HEK293 (cell line): ENCODE measurements at regions not wholly inside any gene's neighbourhood (a gene's known extent, or its start where the extent isn't known, plus 50 kb on each side); places are given as distances from the start of the nearest gene placed in this dataset.

Experiments used
- CTCF ChIA-PET: fragments of 350-600 bp; formaldehyde crosslinking; extraction: SDS; loops from one replicate; lab custom pipeline; 2021; ENCODE audit warnings: antibody characterized with exemption; lab: Yijun Ruan, JAX
- POLR2A ChIA-PET: fragments of 300-600 bp; formaldehyde crosslinking; extraction: SDS; loops from one replicate; lab custom pipeline; 2020; ENCODE audit warnings: antibody characterized with exemption, inconsistent platforms; lab: Yijun Ruan, JAX
- H3K27ac ChIP-seq: fragments of 200-500 bp; sonication (Bioruptor generic); 2 replicates; pipeline ENCODE4 v1.5.1; 2014; ENCODE audit warnings: low read depth, low read length, control low read depth, inconsistent platforms; ENCODE audit errors: extremely low read depth
- H3K36me3 ChIP-seq, 2 experiments: fragments of 200-500 bp in 1 of 2; sonication (Bioruptor generic) in 1 of 2; 1 replicate in 1 of 2; 2 replicates in 1 of 2; pipeline ENCODE4 v1.5.1; 2014 to 2017; ENCODE audit warnings: inconsistent platforms in 2 of 2, low read length in 2 of 2; ENCODE audit not compliant: control insufficient read depth in 2 of 2, insufficient read depth in 1 of 2
- H3K4me1 ChIP-seq: fragments of 200-500 bp; sonication (Bioruptor generic); 2 replicates; pipeline ENCODE4 v1.5.1; 2014; ENCODE audit warnings: mild to moderate bottlenecking, low read length, inconsistent platforms; ENCODE audit not compliant: control insufficient read depth, insufficient read depth
- H3K4me3 ChIP-seq: 2 replicates; pipeline ENCODE4 v1.5.1; 2011; ENCODE audit warnings: low read depth, mild to moderate bottlenecking, control low read depth, low read length, moderate library complexity
- H3K9me3 ChIP-seq: fragments of 200-500 bp; sonication (Bioruptor generic); 2 replicates; pipeline ENCODE4 v1.5.1; 2014; ENCODE audit warnings: low read depth, low read length, inconsistent platforms; ENCODE audit not compliant: control insufficient read depth, insufficient read depth
- ATF2 ChIP-seq: fragments of 450-650 bp; formaldehyde crosslinking; IDR thresholded peaks from 2 replicates; pipeline ENCODE4 v1.5.1; 2016; ENCODE audit warnings: missing biosample characterization, missing genetic modification characterization, low read depth
- BCL11A ChIP-seq: fragments of 450-650 bp; formaldehyde crosslinking; IDR thresholded peaks from 2 replicates; pipeline ENCODE4 v1.5.1; 2016; ENCODE audit warnings: low read depth, missing biosample characterization, missing genetic modification characterization
- BCL11B ChIP-seq: fragments of 450-650 bp; formaldehyde crosslinking; IDR thresholded peaks from 2 replicates; pipeline ENCODE4 v1.5.1; 2016; ENCODE audit warnings: low read depth, missing biosample characterization, missing genetic modification characterization
- EGR2 ChIP-seq: fragments of 450-650 bp; formaldehyde crosslinking; IDR thresholded peaks from 2 replicates; pipeline ENCODE4 v1.5.1; 2016; ENCODE audit warnings: low read depth, missing biosample characterization, missing genetic modification characterization
- ELK4 ChIP-seq: IDR thresholded peaks from 2 replicates; pipeline ENCODE4 v1.6.1; 2011; ENCODE audit warnings: mild to moderate bottlenecking, low read depth, low read length, borderline replicate concordance
- MZF1 ChIP-seq: fragments of 450-650 bp; formaldehyde crosslinking; IDR thresholded peaks from 2 replicates; pipeline ENCODE4 v1.5.1; 2017; ENCODE audit warnings: missing biosample characterization, missing genetic modification characterization, borderline replicate concordance
- OSR2 ChIP-seq: fragments of 450-650 bp; formaldehyde crosslinking; IDR thresholded peaks from 2 replicates; pipeline ENCODE4 v1.5.1; 2016; ENCODE audit warnings: missing biosample characterization, missing genetic modification characterization
- SETDB1 ChIP-seq: IDR thresholded peaks from one replicate; pipeline ENCODE4 v1.6.1; 2017; ENCODE audit warnings: mild to moderate bottlenecking, low read length, moderate library complexity, mixed read lengths; ENCODE audit not compliant: insufficient read length
- ZFHX2 ChIP-seq: fragments of 450-650 bp; formaldehyde crosslinking; conservative IDR thresholded peaks from 2 replicates; pipeline ENCODE4 v1.5.1; 2016; ENCODE audit warnings: missing biosample characterization, missing genetic modification characterization
- ZNF239 ChIP-seq: fragments of 450-650 bp; formaldehyde crosslinking; IDR thresholded peaks from 2 replicates; pipeline ENCODE4 v1.5.1; 2016; ENCODE audit warnings: missing biosample characterization, missing genetic modification characterization
- ZNF362 ChIP-seq: fragments of 450-650 bp; formaldehyde crosslinking; IDR thresholded peaks from 2 replicates; pipeline ENCODE4 v1.5.1; 2016; ENCODE audit warnings: missing biosample characterization, missing genetic modification characterization
- ZNF501 ChIP-seq: fragments of 450-650 bp; formaldehyde crosslinking; IDR thresholded peaks from 2 replicates; pipeline ENCODE4 v1.5.1; 2016; ENCODE audit warnings: missing biosample characterization, missing genetic modification characterization
- ZNF561 ChIP-seq: fragments of 450-650 bp; IDR thresholded peaks from 2 replicates; pipeline ENCODE4 v1.5.1; 2018; ENCODE audit warnings: missing biosample characterization, missing genetic modification characterization, borderline replicate concordance
- ZNF596 ChIP-seq: fragments of 450-650 bp; IDR thresholded peaks from 2 replicates; pipeline ENCODE4 v1.5.0; 2018; ENCODE audit warnings: missing biosample characterization, mild to moderate bottlenecking, missing genetic modification characterization, moderate library complexity
- ZNF76 ChIP-seq: fragments of 450-650 bp; formaldehyde crosslinking; IDR thresholded peaks from 2 replicates; pipeline ENCODE4; 2016; ENCODE audit warnings: low read depth, missing biosample characterization, missing genetic modification characterization, borderline replicate concordance
- ZNF776 ChIP-seq: fragments of 450-650 bp; formaldehyde crosslinking; IDR thresholded peaks from 2 replicates; pipeline ENCODE4 v1.5.0; 2017; ENCODE audit warnings: missing biosample characterization, missing genetic modification characterization, borderline replicate concordance
- ZSCAN16 ChIP-seq: fragments of 450-650 bp; formaldehyde crosslinking; IDR thresholded peaks from 2 replicates; pipeline ENCODE4 v1.5.1; 2016; ENCODE audit warnings: missing biosample characterization, missing genetic modification characterization
- ZSCAN23 ChIP-seq: fragments of 450-650 bp; formaldehyde crosslinking; IDR thresholded peaks from 2 replicates; pipeline ENCODE4 v1.5.1; 2016; ENCODE audit warnings: missing biosample characterization, missing genetic modification characterization
- TF ChIP-seq, protein P1 (sequence below): fragments of 450-650 bp; formaldehyde crosslinking; IDR thresholded peaks from 2 replicates; pipeline ENCODE4 v1.5.1; 2016; ENCODE audit warnings: missing biosample characterization, missing genetic modification characterization
- TF ChIP-seq, protein P2 (sequence below): fragments of 450-650 bp; formaldehyde crosslinking; IDR thresholded peaks from 2 replicates; pipeline ENCODE4 v1.5.1; 2017; ENCODE audit warnings: missing biosample characterization, missing genetic modification characterization

DNA sequence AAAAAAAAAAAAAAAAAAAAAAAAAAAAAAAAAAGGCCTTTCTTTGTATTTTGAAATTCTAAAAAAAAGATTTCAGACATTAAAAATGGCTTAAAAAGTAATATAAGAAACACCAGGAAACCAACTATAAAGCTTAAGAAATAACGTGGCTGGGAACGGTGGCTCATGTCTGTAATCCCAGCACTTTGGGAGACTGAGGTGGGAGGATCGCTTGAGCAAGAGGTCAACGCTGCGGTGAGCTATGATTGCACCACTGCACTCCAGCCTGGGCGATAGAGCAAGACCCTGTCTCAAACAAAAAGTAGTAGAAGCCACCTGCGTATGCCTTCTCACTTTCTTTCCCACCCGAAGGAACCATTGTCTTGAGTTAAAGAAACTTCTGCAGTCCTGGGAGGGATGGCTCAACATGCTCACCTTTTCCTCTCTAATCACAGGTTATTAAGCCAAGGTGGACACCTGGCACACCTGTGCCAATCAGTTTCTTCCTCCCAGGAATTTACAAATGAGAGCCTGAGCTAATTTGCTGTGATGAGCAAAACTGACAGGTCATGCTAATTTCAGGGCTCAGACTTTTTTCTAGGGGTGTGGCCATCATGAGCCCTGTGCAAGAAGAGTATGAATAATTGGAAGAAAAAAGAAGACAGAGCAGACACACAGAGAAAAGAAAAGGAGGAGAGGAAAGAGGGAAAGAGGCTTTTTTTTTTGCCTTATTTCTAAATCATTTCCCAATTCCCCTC lies 72.0 kb upstream of the PARD3 start:
- Histone ChIP-seq H3K36me3 (no peaks in the 10 kb centered on the region), H3K4me3 (no peak overlapping the region), H3K27ac (no peak overlapping the region), H3K9me3 (no peaks in the 10 kb centered on the region), H3K4me1 (peaks cover 5% of the 10 kb centered on the region; the same call in 1 of the 2 replicates)
- CTCF ChIA-PET = interaction anchor here (0.5 to 1.0 kb wide), 5 partner anchors 8 to 309 kb away, joined by 3 to 6 read pairs (median 3); no protein-coding TSS in a partner anchor
- POLR2A ChIA-PET = no interaction called here
- TF ChIP-seq BCL11B (tag by site-specific recombination) (no peak), ZNF596 (tag by site-specific recombination) (no peak), ZNF362 (peak; percentile 67)
- TF ChIP-seq, protein P1, sequence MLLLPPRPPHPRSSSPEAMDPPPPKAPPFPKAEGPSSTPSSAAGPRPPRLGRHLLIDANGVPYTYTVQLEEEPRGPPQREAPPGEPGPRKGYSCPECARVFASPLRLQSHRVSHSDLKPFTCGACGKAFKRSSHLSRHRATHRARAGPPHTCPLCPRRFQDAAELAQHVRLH (tag by site-specific recombination) = no peak

- ChIA-PET POLR2A (no interaction called here), CTCF (no interaction called here)
- H3K4me3 ChIP-seq = no peak overlapping the region
- H3K27ac ChIP-seq = no peak overlapping the region
- TF ChIP-seq ZNF501 (tag by site-specific recombination) = no peak
- TF ChIP-seq ATF2 (tag by site-specific recombination) = no peak
- TF ChIP-seq ZSCAN23 (tag by site-specific recombination) = no peak
- peak; percentile 57; the same call in 1 of the 2 replicates for TF ChIP-seq ZFHX2 (tag by site-specific recombination)
- TF ChIP-seq BCL11A (tag by site-specific recombination) = no peak
- no peak for TF ChIP-seq ZNF76 (tag by site-specific recombination)
- no peak for TF ChIP-seq ELK4
- TF ChIP-seq ZSCAN16 (tag by site-specific recombination) = peak; percentile 24; the same call in 1 of the 2 replicates
- TF ChIP-seq ZNF561 (tag by site-specific recombination) = no peak
- 0 out of 2 replicates have a peak, but pooled peaks have one; percentile 12 for TF ChIP-seq OSR2
- no peak for TF ChIP-seq SETDB1
- TF ChIP-seq, protein P2, sequence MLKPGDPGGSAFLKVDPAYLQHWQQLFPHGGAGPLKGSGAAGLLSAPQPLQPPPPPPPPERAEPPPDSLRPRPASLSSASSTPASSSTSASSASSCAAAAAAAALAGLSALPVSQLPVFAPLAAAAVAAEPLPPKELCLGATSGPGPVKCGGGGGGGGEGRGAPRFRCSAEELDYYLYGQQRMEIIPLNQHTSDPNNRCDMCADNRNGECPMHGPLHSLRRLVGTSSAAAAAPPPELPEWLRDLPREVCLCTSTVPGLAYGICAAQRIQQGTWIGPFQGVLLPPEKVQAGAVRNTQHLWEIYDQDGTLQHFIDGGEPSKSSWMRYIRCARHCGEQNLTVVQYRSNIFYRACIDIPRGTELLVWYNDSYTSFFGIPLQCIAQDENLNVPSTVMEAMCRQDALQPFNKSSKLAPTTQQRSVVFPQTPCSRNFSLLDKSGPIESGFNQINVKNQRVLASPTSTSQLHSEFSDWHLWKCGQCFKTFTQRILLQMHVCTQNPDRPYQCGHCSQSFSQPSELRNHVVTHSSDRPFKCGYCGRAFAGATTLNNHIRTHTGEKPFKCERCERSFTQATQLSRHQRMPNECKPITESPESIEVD (tag by site-specific recombination) = no peak
- TF ChIP-seq ZNF776 = no peak
- peak; percentile 43; the same call in 1 of the 2 replicates for TF ChIP-seq EGR2 (tag by site-specific recombination)
- TF ChIP-seq MZF1 (tag by site-specific recombination) = no peak
- no peak for TF ChIP-seq ZNF239 (tag by site-specific recombination)
- TF ChIP-seq, all 188 proteins: peak for 4
- H3K36me3 ChIP-seq = no peaks in the 10 kb centered on the region
- H3K4me1 ChIP-seq = peaks cover 5% of the 10 kb centered on the region; the same call in 1 of the 2 replicates
- H3K9me3 ChIP-seq = no peaks in the 10 kb centered on the region
These were observed 70.8 kb upstream of the PARD3 start for GRCh38 chr10:34885898-34886297.
